ENCODE measurements at regions not wholly inside any gene's neighbourhood (a gene's known extent, or its start where the extent isn't known, plus 50 kb on each side); places are given as distances from the start of the nearest gene placed in this dataset.

- no peak for TF ChIP-seq CTCF (IDR thresholded peaks at IDR 0.05; ENCODE audit: insufficient read depth, low read length)
- no peak overlapping the region for H3K4me3 ChIP-seq (ENCODE audit: low read depth, low read length)
- DNase-seq (ENCODE audit: low read depth) = no peak
These were observed 119.7 kb upstream of the ZNF648 start for GRCh38 chr1:182181167-182181572.

GRCh38 chr1:182175361-182175931 lies 113.9 kb upstream of the ZNF648 start:
- TF ChIP-seq CTCF (IDR thresholded peaks at IDR 0.05; ENCODE audit: insufficient read depth, low read length) = no peak
- DNase-seq (ENCODE audit: low read depth) = no peak
- H3K4me3 ChIP-seq (ENCODE audit: low read depth, low read length) = no peak overlapping the region

GRCh38 chr1:182174513-182174855 lies 113.0 kb upstream of the ZNF648 start:
- TF ChIP-seq CTCF (IDR thresholded peaks at IDR 0.05; ENCODE audit: insufficient read depth, low read length) = no peak
- no peak for DNase-seq (ENCODE audit: low read depth)
- no peak overlapping the region for H3K4me3 ChIP-seq (ENCODE audit: low read depth, low read length)

- no peak overlapping the region for H3K4me3 ChIP-seq (ENCODE audit: low read depth, low read length)
- no peak for TF ChIP-seq CTCF (IDR thresholded peaks at IDR 0.05; ENCODE audit: insufficient read depth, low read length)
- DNase-seq (ENCODE audit: low read depth) = no peak
These were observed 112.4 kb upstream of the ZNF648 start for GRCh38 chr1:182173808-182174512.

GRCh38 chr1:182172699-182173098 lies 111.2 kb upstream of the ZNF648 start:
- no peak overlapping the region for H3K4me3 ChIP-seq (ENCODE audit: low read depth, low read length)
- no peak for TF ChIP-seq CTCF (IDR thresholded peaks at IDR 0.05; ENCODE audit: insufficient read depth, low read length)
- no peak for DNase-seq (ENCODE audit: low read depth)

GRCh38 chr1:182170891-182171461 lies 109.5 kb upstream of the ZNF648 start:
- H3K4me3 ChIP-seq (ENCODE audit: low read depth, low read length) = no peak overlapping the region
- DNase-seq (ENCODE audit: low read depth) = no peak
- TF ChIP-seq CTCF (IDR thresholded peaks at IDR 0.05; ENCODE audit: insufficient read depth, low read length) = no peak

Measured in fibroblast of the aortic adventitia (primary cell).